ENCODE measurements at regions not wholly inside any gene's neighbourhood (a gene's known extent, or its start where the extent isn't known, plus 50 kb on each side); places are given as distances from the start of the nearest gene placed in this dataset.

GRCh38 chr1:87638636-87639035 is 310.0 kb downstream of the LMO4 start:
- H3K27ac ChIP-seq, result no peak overlapping the region
- TF ChIP-seq CTCF (IDR thresholded peaks at IDR 0.05), result no peak
- no peak for TF ChIP-seq ZFX (IDR thresholded peaks at IDR 0.05; ENCODE audit: borderline replicate concordance)

GRCh38 chr1:87641996-87642395 is 313.3 kb downstream of the LMO4 start:
- no peak for TF ChIP-seq CTCF (IDR thresholded peaks at IDR 0.05)
- no peak for TF ChIP-seq ZFX (IDR thresholded peaks at IDR 0.05; ENCODE audit: borderline replicate concordance)

GRCh38 chr1:87642581-87643221 is 314.0 kb downstream of the LMO4 start:
- no peak overlapping the region for H3K27ac ChIP-seq
- TF ChIP-seq ZFX (IDR thresholded peaks at IDR 0.05; ENCODE audit: borderline replicate concordance) (no peak), CTCF (IDR thresholded peaks at IDR 0.05) (no peak)

More at GRCh38 chr1:87641996-87642395, 313.3 kb downstream of the LMO4 start:
- H3K27ac ChIP-seq, result no peak overlapping the region

GRCh38 chr1:87644033-87644578 is 315.4 kb downstream of the LMO4 start:
- H3K27ac ChIP-seq, result no peak overlapping the region
- TF ChIP-seq CTCF (IDR thresholded peaks at IDR 0.05), result no peak
- TF ChIP-seq ZFX (IDR thresholded peaks at IDR 0.05; ENCODE audit: borderline replicate concordance), result no peak

- TF ChIP-seq ZFX (IDR thresholded peaks at IDR 0.05; ENCODE audit: borderline replicate concordance), result no peak
- no peak for TF ChIP-seq CTCF (IDR thresholded peaks at IDR 0.05)
- H3K27ac ChIP-seq, result no peak overlapping the region
Observed at GRCh38 chr1:87644579-87645190, 316.0 kb downstream of the LMO4 start.

- TF ChIP-seq ZFX (IDR thresholded peaks at IDR 0.05; ENCODE audit: borderline replicate concordance) (no peak), CTCF (IDR thresholded peaks at IDR 0.05) (no peak)
- no peak overlapping the region for H3K27ac ChIP-seq
Observed at GRCh38 chr1:87647430-87648177, 318.9 kb downstream of the LMO4 start.
